H1 (cell line): ENCODE measurements at regions not wholly inside any gene's neighbourhood (a gene's known extent, or its start where the extent isn't known, plus 50 kb on each side); places are given as distances from the start of the nearest gene placed in this dataset.

Experiments used
- CEBPB ChIP-seq: IDR thresholded peaks from 2 replicates; pipeline ENCODE4 v1.6.1; 2012; ENCODE audit warnings: low read depth, low read length
- EZH2 ChIP-seq: fragments of 200-600 bp; sonication (generic); IDR thresholded peaks from 2 replicates; pipeline ENCODE4 v1.7.1; 2012; ENCODE audit warnings: low read depth, mild to moderate bottlenecking, moderate library complexity, low read length, inconsistent platforms; ENCODE audit not compliant: severe bottlenecking
- MAFK ChIP-seq: IDR thresholded peaks from 2 replicates; pipeline ENCODE4 v1.6.1; 2012; ENCODE audit warnings: low read depth, mild to moderate bottlenecking, improper control_type of control experiment, low read length
- POLR2A ChIP-seq, 2 experiments: IDR thresholded peaks; 1 replicate in 1 of 2; 2 replicates in 1 of 2; pipeline ENCODE4 v1.6.1; 2011; ENCODE audit warnings: low read depth in 2 of 2, low read length in 2 of 2, mild to moderate bottlenecking in 2 of 2; ENCODE audit errors: control extremely low read depth in 1 of 2
- POLR2AphosphoS5 ChIP-seq: IDR thresholded peaks from 2 replicates; pipeline ENCODE4 v1.6.1; 2011; ENCODE audit warnings: low read depth, low read length
- POU5F1 ChIP-seq: IDR thresholded peaks from 2 replicates; pipeline ENCODE4 v1.6.1; 2011; ENCODE audit warnings: low read depth, mild to moderate bottlenecking, low read length, moderate library complexity
- TF ChIP-seq, protein P1 (sequence below): IDR thresholded peaks from 2 replicates; pipeline ENCODE4 v1.6.1; 2012; ENCODE audit warnings: inconsistent platforms
- TF ChIP-seq, protein P2 (sequence below), 3 experiments: IDR thresholded peaks; 1 replicate in 2 of 3; 2 replicates in 1 of 3; pipeline versions ENCODE4 v1.5.1 to v1.6.1; 2011; ENCODE audit warnings: low read length in 3 of 3, mild to moderate bottlenecking in 3 of 3, inconsistent platforms in 2 of 3, low read depth in 1 of 3, moderate library complexity in 1 of 3; ENCODE audit not compliant: insufficient read depth in 1 of 3; ENCODE audit errors: control extremely low read depth in 1 of 3
- TF ChIP-seq, protein P3 (sequence below): IDR thresholded peaks from 2 replicates; pipeline ENCODE4 v1.6.1; 2011; ENCODE audit warnings: low read depth, mild to moderate bottlenecking, low read length; ENCODE audit not compliant: insufficient read depth

GRCh38 chr11:23023319-23023718 is 163.0 kb upstream of the CCDC179 start:
- TF ChIP-seq, protein P1, sequence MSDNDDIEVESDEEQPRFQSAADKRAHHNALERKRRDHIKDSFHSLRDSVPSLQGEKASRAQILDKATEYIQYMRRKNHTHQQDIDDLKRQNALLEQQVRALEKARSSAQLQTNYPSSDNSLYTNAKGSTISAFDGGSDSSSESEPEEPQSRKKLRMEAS = no peak
- TF ChIP-seq MAFK = no peak
- no peak for TF ChIP-seq CEBPB
- TF ChIP-seq POLR2AphosphoS5 = no peak
- TF ChIP-seq, protein P2, sequence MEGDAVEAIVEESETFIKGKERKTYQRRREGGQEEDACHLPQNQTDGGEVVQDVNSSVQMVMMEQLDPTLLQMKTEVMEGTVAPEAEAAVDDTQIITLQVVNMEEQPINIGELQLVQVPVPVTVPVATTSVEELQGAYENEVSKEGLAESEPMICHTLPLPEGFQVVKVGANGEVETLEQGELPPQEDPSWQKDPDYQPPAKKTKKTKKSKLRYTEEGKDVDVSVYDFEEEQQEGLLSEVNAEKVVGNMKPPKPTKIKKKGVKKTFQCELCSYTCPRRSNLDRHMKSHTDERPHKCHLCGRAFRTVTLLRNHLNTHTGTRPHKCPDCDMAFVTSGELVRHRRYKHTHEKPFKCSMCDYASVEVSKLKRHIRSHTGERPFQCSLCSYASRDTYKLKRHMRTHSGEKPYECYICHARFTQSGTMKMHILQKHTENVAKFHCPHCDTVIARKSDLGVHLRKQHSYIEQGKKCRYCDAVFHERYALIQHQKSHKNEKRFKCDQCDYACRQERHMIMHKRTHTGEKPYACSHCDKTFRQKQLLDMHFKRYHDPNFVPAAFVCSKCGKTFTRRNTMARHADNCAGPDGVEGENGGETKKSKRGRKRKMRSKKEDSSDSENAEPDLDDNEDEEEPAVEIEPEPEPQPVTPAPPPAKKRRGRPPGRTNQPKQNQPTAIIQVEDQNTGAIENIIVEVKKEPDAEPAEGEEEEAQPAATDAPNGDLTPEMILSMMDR (IDR thresholded peaks at IDR 0.05; ENCODE audit: control extremely low read depth in 1 of 3, insufficient read depth in 1 of 3, low read depth in 1 of 3, low read length in 3 of 3) = no peak
- no peak for TF ChIP-seq EZH2
- TF ChIP-seq POU5F1 = no peak
- TF ChIP-seq, protein P3, sequence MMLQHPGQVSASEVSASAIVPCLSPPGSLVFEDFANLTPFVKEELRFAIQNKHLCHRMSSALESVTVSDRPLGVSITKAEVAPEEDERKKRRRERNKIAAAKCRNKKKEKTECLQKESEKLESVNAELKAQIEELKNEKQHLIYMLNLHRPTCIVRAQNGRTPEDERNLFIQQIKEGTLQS = no peak
- no peak for TF ChIP-seq POLR2A (IDR thresholded peaks at IDR 0.05; ENCODE audit: control extremely low read depth in 1 of 2, low read depth in 2 of 2, low read length in 2 of 2)
